Endothelial cell (in vitro differentiated cells): ENCODE measurements at regions not wholly inside any gene's neighbourhood (a gene's known extent, or its start where the extent isn't known, plus 50 kb on each side); places are given as distances from the start of the nearest gene placed in this dataset.

Experiments
- DNase-seq: peaks from one replicate; pipeline ENCODE4 v3.0.0; 2021; ENCODE audit warnings: low spot score
- H3K27ac Mint-ChIP-seq: one replicate; pipeline ENCODE4 v1.8.0; 2021; ENCODE audit warnings: mixed read lengths, inconsistent platforms; ENCODE audit not compliant: unreplicated experiment
- H3K27me3 Mint-ChIP-seq: one replicate; pipeline ENCODE4 v1.8.0; 2021; ENCODE audit warnings: mild to moderate bottlenecking, moderate library complexity, mixed read lengths, inconsistent platforms; ENCODE audit not compliant: unreplicated experiment
- H3K36me3 Mint-ChIP-seq: one replicate; pipeline ENCODE4 v1.8.0; 2021; ENCODE audit warnings: mild to moderate bottlenecking, low read depth, mixed read lengths, inconsistent platforms; ENCODE audit not compliant: unreplicated experiment
- H3K4me1 Mint-ChIP-seq: one replicate; pipeline ENCODE4 v1.8.0; 2021; ENCODE audit warnings: mild to moderate bottlenecking, mixed read lengths, inconsistent platforms; ENCODE audit not compliant: unreplicated experiment
- H3K4me3 Mint-ChIP-seq: one replicate; pipeline ENCODE4 v1.8.0; 2021; ENCODE audit warnings: mild to moderate bottlenecking, mixed read lengths, inconsistent platforms; ENCODE audit not compliant: unreplicated experiment
- H3K9me3 Mint-ChIP-seq: one replicate; pipeline ENCODE4 v1.8.0; 2021; ENCODE audit warnings: mixed read lengths, inconsistent platforms; ENCODE audit not compliant: unreplicated experiment
- CTCF ChIP-seq: fragments of 200-600 bp; sonication (generic); IDR thresholded peaks from one replicate; pipeline ENCODE4 v1.5.0; 2021; ENCODE audit warnings: antibody characterized with exemption; ENCODE audit not compliant: unreplicated experiment

- no peak overlapping the region for H3K4me3 Mint-ChIP-seq
- peak; percentile 87 for DNase-seq
- TF ChIP-seq CTCF, result peak; percentile 99
- H3K4me1 Mint-ChIP-seq, result peaks cover 9% of the 10 kb centered on the region
- H3K36me3 Mint-ChIP-seq, result no peaks in the 10 kb centered on the region
- H3K27ac Mint-ChIP-seq, result no peak overlapping the region
- no peaks in the 10 kb centered on the region for H3K27me3 Mint-ChIP-seq
- H3K9me3 Mint-ChIP-seq, result no peaks in the 10 kb centered on the region
Observed at GRCh38 chr3:59575113-59576001, 525.5 kb upstream of the CFAP20DC start.

GRCh38 chr3:59573911-59574310, 524.1 kb upstream of the CFAP20DC start:
- DNase-seq, result no peak
- Mint-ChIP-seq H3K4me3 (no peak overlapping the region), H3K9me3 (no peaks in the 10 kb centered on the region), H3K27ac (no peak overlapping the region), H3K4me1 (peaks cover 9% of the 10 kb centered on the region), H3K27me3 (no peaks in the 10 kb centered on the region), H3K36me3 (no peaks in the 10 kb centered on the region)
- no peak for TF ChIP-seq CTCF

GRCh38 chr3:59572106-59572505, 522.3 kb upstream of the CFAP20DC start:
- TF ChIP-seq CTCF, result no peak
- Mint-ChIP-seq H3K9me3 (no peaks in the 10 kb centered on the region), H3K27ac (no peak overlapping the region), H3K27me3 (no peaks in the 10 kb centered on the region), H3K36me3 (no peaks in the 10 kb centered on the region), H3K4me1 (peaks cover under 1% of the 10 kb centered on the region), H3K4me3 (no peak overlapping the region)
- DNase-seq, result no peak

GRCh38 chr3:59570806-59571205, 521.0 kb upstream of the CFAP20DC start:
- TF ChIP-seq CTCF, result no peak
- no peaks in the 10 kb centered on the region for H3K36me3 Mint-ChIP-seq
- DNase-seq, result no peak
- H3K27me3 Mint-ChIP-seq, result no peaks in the 10 kb centered on the region
- H3K27ac Mint-ChIP-seq, result no peak overlapping the region
- no peaks in the 10 kb centered on the region for H3K9me3 Mint-ChIP-seq
- H3K4me1 Mint-ChIP-seq, result no peaks in the 10 kb centered on the region
- H3K4me3 Mint-ChIP-seq, result no peak overlapping the region

GRCh38 chr3:59567661-59568060, 517.8 kb upstream of the CFAP20DC start:
- Mint-ChIP-seq H3K27ac (no peak overlapping the region), H3K27me3 (no peaks in the 10 kb centered on the region), H3K4me3 (no peak overlapping the region), H3K4me1 (no peaks in the 10 kb centered on the region), H3K36me3 (no peaks in the 10 kb centered on the region), H3K9me3 (no peaks in the 10 kb centered on the region)
- TF ChIP-seq CTCF, result no peak
- DNase-seq, result no peak
